HepG2 (cell line): ENCODE measurements at regions not wholly inside any gene's neighbourhood (a gene's known extent, or its start where the extent isn't known, plus 50 kb on each side); places are given as distances from the start of the nearest gene placed in this dataset.
A peak's percentile ranks its signal among the peaks of the same experiment; 100 is the strongest.

Experiments
- BATF2 ChIP-seq: sonication (generic); formaldehyde crosslinking; IDR thresholded peaks from 2 replicates; pipeline ENCODE4 v1.8.0; 2022; ENCODE audit warnings: mild to moderate bottlenecking, missing genetic modification reagents, moderate library complexity
- CENPBD1 ChIP-seq: sonication (generic); formaldehyde crosslinking; IDR thresholded peaks from 2 replicates; pipeline ENCODE4 v1.8.0; 2022; ENCODE audit warnings: missing genetic modification reagents, low read depth, mild to moderate bottlenecking, borderline replicate concordance
- GLI4 ChIP-seq: sonication (generic); formaldehyde crosslinking; IDR thresholded peaks from 2 replicates; pipeline ENCODE4 v1.5.1; 2020; ENCODE audit warnings: missing genetic modification reagents, mild to moderate bottlenecking, moderate library complexity, borderline replicate concordance
- HINFP ChIP-seq: sonication (generic); formaldehyde crosslinking; IDR thresholded peaks from 2 replicates; pipeline ENCODE4 v1.4.0; 2020; ENCODE audit warnings: low read depth, mild to moderate bottlenecking, missing genetic modification reagents
- HOXA7 ChIP-seq: sonication (generic); formaldehyde crosslinking; IDR thresholded peaks from 2 replicates; pipeline ENCODE4 v1.8.1; 2022; ENCODE audit warnings: mild to moderate bottlenecking, missing genetic modification reagents, moderate library complexity
- KDM2A ChIP-seq: sonication (generic); formaldehyde crosslinking; IDR thresholded peaks from 2 replicates; pipeline ENCODE4 v1.4.0; 2020; ENCODE audit warnings: low read depth, missing genetic modification reagents, borderline replicate concordance
- RNF2 ChIP-seq: fragments of 450-650 bp; conservative IDR thresholded peaks from 2 replicates; pipeline ENCODE4 v1.6.1; 2016; ENCODE audit warnings: low read depth
- SALL2 ChIP-seq: sonication (generic); formaldehyde crosslinking; IDR thresholded peaks from 2 replicates; pipeline ENCODE4 v1.8.1; 2023; ENCODE audit warnings: mild to moderate bottlenecking, missing genetic modification reagents, inconsistent platforms
- SMARCC2 ChIP-seq: fragments of 450-650 bp; IDR thresholded peaks from 2 replicates; pipeline ENCODE4 v1.6.1; 2017; ENCODE audit warnings: antibody characterized with exemption, mild to moderate bottlenecking
- SP4 ChIP-seq: sonication (generic); formaldehyde crosslinking; IDR thresholded peaks from 2 replicates; pipeline ENCODE4 v1.8.1; 2023; ENCODE audit warnings: mild to moderate bottlenecking, missing genetic modification reagents
- TAF1 ChIP-seq: sonication (generic); formaldehyde crosslinking; IDR thresholded peaks from 2 replicates; pipeline ENCODE4 v1.4.0; 2020; ENCODE audit warnings: missing genetic modification reagents
- TFDP2 ChIP-seq: sonication (generic); formaldehyde crosslinking; IDR thresholded peaks from 2 replicates; pipeline ENCODE4 v1.4.0; 2020; ENCODE audit warnings: missing genetic modification reagents
- YEATS2 ChIP-seq: sonication (generic); formaldehyde crosslinking; IDR thresholded peaks from 2 replicates; pipeline ENCODE4 v1.4.0; 2020; ENCODE audit warnings: missing genetic modification reagents, borderline replicate concordance
- ZBTB43 ChIP-seq: sonication (generic); formaldehyde crosslinking; conservative IDR thresholded peaks from 2 replicates; pipeline ENCODE4 v1.4.0; 2020; ENCODE audit warnings: missing genetic modification reagents
- ZEB1 ChIP-seq: IDR thresholded peaks from 2 replicates; pipeline ENCODE4 v1.6.1; 2012; ENCODE audit warnings: mild to moderate bottlenecking, low read depth, inconsistent platforms; ENCODE audit not compliant: insufficient replicate concordance
- ZFAT ChIP-seq: sonication (generic); formaldehyde crosslinking; conservative IDR thresholded peaks from 2 replicates; pipeline ENCODE4 v1.8.1; 2023; ENCODE audit warnings: missing genetic modification reagents, inconsistent platforms
- ZFP82 ChIP-seq: sonication (generic); formaldehyde crosslinking; IDR thresholded peaks from 2 replicates; pipeline ENCODE4 v1.5.1; 2020; ENCODE audit warnings: mild to moderate bottlenecking, missing genetic modification reagents, borderline replicate concordance
- ZNF20 ChIP-seq: sonication (generic); formaldehyde crosslinking; IDR thresholded peaks from 2 replicates; pipeline ENCODE4 v1.4.0; 2020; ENCODE audit warnings: mild to moderate bottlenecking, moderate library complexity, missing genetic modification reagents
- ZNF205 ChIP-seq: IDR thresholded peaks from 2 replicates; pipeline ENCODE4 v1.6.1; 2018; ENCODE audit warnings: missing biosample characterization, missing genetic modification reagents
- ZNF224 ChIP-seq: sonication (generic); formaldehyde crosslinking; IDR thresholded peaks from 2 replicates; pipeline ENCODE4 v1.5.0; 2020; ENCODE audit warnings: mild to moderate bottlenecking, missing genetic modification reagents
- ZNF383 ChIP-seq: sonication (generic); formaldehyde crosslinking; IDR thresholded peaks from 2 replicates; pipeline ENCODE4 v1.4.0; 2020; ENCODE audit warnings: missing genetic modification reagents, mild to moderate bottlenecking, borderline replicate concordance
- ZNF549 ChIP-seq: sonication (generic); formaldehyde crosslinking; IDR thresholded peaks from 2 replicates; pipeline ENCODE4 v1.5.0; 2020; ENCODE audit warnings: missing genetic modification reagents
- ZNF563 ChIP-seq: sonication (generic); formaldehyde crosslinking; IDR thresholded peaks from 2 replicates; pipeline ENCODE4 v1.8.0; 2022; ENCODE audit warnings: mild to moderate bottlenecking, moderate library complexity, missing genetic modification reagents
- ZNF772 ChIP-seq: sonication (generic); formaldehyde crosslinking; IDR thresholded peaks from 2 replicates; pipeline ENCODE4 v1.5.0; 2020; ENCODE audit warnings: mild to moderate bottlenecking, missing genetic modification reagents

GRCh38 chr2:234863043-234863934, 88.5 kb upstream of the SH3BP4 start (continued):
- no peak for TF ChIP-seq HINFP (CRISPR knock-in tag)
- TF ChIP-seq RNF2: no peak
- TF ChIP-seq YEATS2 (CRISPR knock-in tag): peak; percentile 7; the same call in 1 of the 2 replicates
- TF ChIP-seq ZBTB43 (CRISPR knock-in tag): no peak
- peak; percentile 64 for TF ChIP-seq KDM2A (CRISPR knock-in tag)
- no peak for TF ChIP-seq SP4
- TF ChIP-seq ZNF772 (CRISPR knock-in tag): peak; percentile 74; the same call in 1 of the 2 replicates
- TF ChIP-seq ZNF383 (CRISPR knock-in tag): no peak
- no peak for TF ChIP-seq CENPBD1
- TF ChIP-seq TAF1 (CRISPR knock-in tag): peak; percentile 56; the same call in 1 of the 2 replicates
- no peak for TF ChIP-seq ZFP82 (CRISPR knock-in tag)
- no peak for TF ChIP-seq GLI4
- 0 out of 2 replicates have a peak, but pooled peaks have one; percentile 67 for TF ChIP-seq ZNF224 (CRISPR knock-in tag)
- no peak for TF ChIP-seq ZFAT (CRISPR knock-in tag)
- no peak for TF ChIP-seq SMARCC2
- no peak for TF ChIP-seq TFDP2 (CRISPR knock-in tag)
- no peak for TF ChIP-seq ZNF549
- no peak for TF ChIP-seq HOXA7 (CRISPR knock-in tag)
- TF ChIP-seq BATF2: no peak
- no peak for TF ChIP-seq ZNF563 (CRISPR knock-in tag)
- no peak for TF ChIP-seq ZNF20 (CRISPR knock-in tag)
- 0 out of 2 replicates have a peak, but pooled peaks have one; percentile 21 for TF ChIP-seq ZNF205 (CRISPR knock-in tag)
- TF ChIP-seq ZEB1: no peak
- no peak; the same call in 1 of the 2 replicates for TF ChIP-seq SALL2 (CRISPR knock-in tag)
